ENCODE measurements at regions not wholly inside any gene's neighbourhood (a gene's known extent, or its start where the extent isn't known, plus 50 kb on each side); places are given as distances from the start of the nearest gene placed in this dataset.

DNA sequence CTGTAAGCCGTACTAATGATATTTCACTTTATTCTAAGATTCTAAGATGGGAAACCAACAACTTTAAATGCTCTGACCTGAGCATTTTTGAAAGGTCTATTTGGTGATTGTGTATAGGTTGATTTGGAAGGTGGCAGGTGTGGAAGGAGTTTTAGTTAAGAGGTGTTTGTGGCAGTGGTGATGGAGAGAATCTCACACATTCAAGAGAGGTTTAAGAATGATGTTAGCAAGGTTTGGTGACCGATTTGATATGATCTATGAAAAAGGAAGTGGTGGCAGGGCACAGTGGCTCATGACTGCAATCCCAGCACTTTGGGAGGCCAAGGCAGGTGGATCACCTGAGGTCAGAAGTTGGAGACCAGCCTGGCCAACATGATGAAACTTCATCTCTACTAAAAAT lies 319.2 kb upstream of the CD180 start:
- no peaks in the 10 kb centered on the region for H3K27me3 ChIP-seq (ENCODE audit: control insufficient read depth in 1 of 2, insufficient read depth in 1 of 2, low read length in 2 of 2)
- no peak overlapping the region for H4K8ac ChIP-seq (ENCODE audit: low read length)
- H3K4me3 ChIP-seq (ENCODE audit: insufficient read depth in 1 of 2, low read depth in 1 of 2, low read length in 2 of 2): no peak overlapping the region
- H3K23ac ChIP-seq (ENCODE audit: low read length in 2 of 2): no peak overlapping the region
- 100% methylated on average over 1 of the region's 2 CpGs for WGBS
- H2BK15ac ChIP-seq (ENCODE audit: low read depth, poor library complexity, severe bottlenecking): no peak overlapping the region
- H2BK120ac ChIP-seq (ENCODE audit: low read depth, low read length): no peak overlapping the region
- H3K9me3 ChIP-seq (ENCODE audit: control insufficient read depth, low read length): no peaks in the 10 kb centered on the region
- H3K4ac ChIP-seq (ENCODE audit: low read depth in 1 of 2, low read length in 2 of 2): no peak overlapping the region
- H3K14ac ChIP-seq (ENCODE audit: low read length in 2 of 2): no peak overlapping the region
- peak overlapping the region in 1 of 2 experiments; percentile 1 for H2BK12ac ChIP-seq (ENCODE audit: low read length in 2 of 2)
- H3K9ac ChIP-seq (ENCODE audit: low read length): no peak overlapping the region
- H2AFZ ChIP-seq (ENCODE audit: low read depth, low read length): no peak overlapping the region
- H3K36me3 ChIP-seq (ENCODE audit: control insufficient read depth in 1 of 2, insufficient read depth in 2 of 2, low read depth in 1 of 2, low read length in 2 of 2): no peaks in the 10 kb centered on the region
- no peak overlapping the region for H2BK5ac ChIP-seq (ENCODE audit: low read depth, low read length, poor library complexity, severe bottlenecking)
- no peak overlapping the region for H3K4me2 ChIP-seq (ENCODE audit: low read length, poor library complexity, severe bottlenecking)
- H4K91ac ChIP-seq (ENCODE audit: low read length): no peak overlapping the region
- H2AK5ac ChIP-seq (ENCODE audit: low read length, severe bottlenecking): no peak overlapping the region
- H3K4me1 ChIP-seq (ENCODE audit: control insufficient read depth, insufficient read depth, low read depth, low read length): peaks cover 1% of the 10 kb centered on the region
- H3K27ac ChIP-seq (ENCODE audit: low read length, poor library complexity, severe bottlenecking): no peak overlapping the region
- H3K18ac ChIP-seq (ENCODE audit: low read depth in 1 of 2, low read length in 2 of 2): no peak overlapping the region
- no peaks in the 10 kb centered on the region for H3K79me1 ChIP-seq (replicated peaks; ENCODE audit: low read length, poor library complexity, severe bottlenecking)
- DNase-seq: no peak

GRCh38 chr5:67515020-67515689 lies 318.6 kb upstream of the CD180 start:
- H2AFZ ChIP-seq (ENCODE audit: low read depth, low read length): no peak overlapping the region
- H3K27me3 ChIP-seq (ENCODE audit: control insufficient read depth in 1 of 2, insufficient read depth in 1 of 2, low read length in 2 of 2): no peaks in the 10 kb centered on the region
- H2BK120ac ChIP-seq (ENCODE audit: low read depth, low read length): no peak overlapping the region
- H3K9ac ChIP-seq (ENCODE audit: low read length): no peak overlapping the region
- H2BK5ac ChIP-seq (ENCODE audit: low read depth, low read length, poor library complexity, severe bottlenecking): no peak overlapping the region
- H3K14ac ChIP-seq (ENCODE audit: low read length in 2 of 2): no peak overlapping the region
- H4K8ac ChIP-seq (ENCODE audit: low read length): peak overlapping the region; percentile 40
- H3K4me3 ChIP-seq (ENCODE audit: insufficient read depth in 1 of 2, low read depth in 1 of 2, low read length in 2 of 2): no peak overlapping the region
- no peak for DNase-seq
- no peak overlapping the region for H2AK5ac ChIP-seq (ENCODE audit: low read length, severe bottlenecking)
- peaks cover 2% of the 10 kb centered on the region for H3K9me3 ChIP-seq (ENCODE audit: control insufficient read depth, low read length)
- H2BK15ac ChIP-seq (ENCODE audit: low read depth, poor library complexity, severe bottlenecking): no peak overlapping the region
- H4K91ac ChIP-seq (ENCODE audit: low read length): no peak overlapping the region
- H3K23ac ChIP-seq (ENCODE audit: low read length in 2 of 2): no peak overlapping the region
- H3K4me2 ChIP-seq (ENCODE audit: low read length, poor library complexity, severe bottlenecking): no peak overlapping the region
- no peaks in the 10 kb centered on the region for H3K36me3 ChIP-seq (ENCODE audit: control insufficient read depth in 1 of 2, insufficient read depth in 2 of 2, low read depth in 1 of 2, low read length in 2 of 2)
- H2BK12ac ChIP-seq (ENCODE audit: low read length in 2 of 2): peak overlapping the region; percentile 52 to 84
- WGBS: 89% methylated on average over 7 of the region's 7 CpGs
- no peaks in the 10 kb centered on the region for H3K79me1 ChIP-seq (replicated peaks; ENCODE audit: low read length, poor library complexity, severe bottlenecking)
- peak overlapping the region in 1 of 2 experiments; percentile 6 for H3K18ac ChIP-seq (ENCODE audit: low read depth in 1 of 2, low read length in 2 of 2)
- H3K4me1 ChIP-seq (ENCODE audit: control insufficient read depth, insufficient read depth, low read depth, low read length): peaks cover 1% of the 10 kb centered on the region
- H3K27ac ChIP-seq (ENCODE audit: low read length, poor library complexity, severe bottlenecking): no peak overlapping the region
- H3K4ac ChIP-seq (ENCODE audit: low read depth in 1 of 2, low read length in 2 of 2): peak overlapping the region in 1 of 2 experiments; percentile 3

DNA sequence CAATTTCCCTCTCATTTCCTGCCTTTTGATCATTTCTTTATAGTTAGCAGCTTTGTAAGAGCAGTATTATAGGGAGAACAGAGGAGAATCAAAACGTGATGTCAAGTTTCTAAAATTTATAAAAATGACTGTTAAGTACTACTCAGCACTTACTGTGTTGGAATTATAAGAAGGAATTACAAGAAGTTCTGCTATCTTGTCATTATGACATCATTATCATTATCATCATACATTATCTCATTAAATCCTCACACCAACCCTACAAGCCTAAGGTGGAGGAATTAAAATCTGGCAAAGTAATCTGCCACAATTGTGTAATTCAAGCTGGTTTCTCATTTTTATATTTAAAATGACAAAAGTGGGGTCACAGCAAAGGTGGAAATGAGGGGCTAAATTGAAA lies 316.2 kb upstream of the CD180 start:
- 67% methylated on average over 1 of the region's 1 CpG for WGBS
- Histone ChIP-seq H2BK15ac (ENCODE audit: low read depth, poor library complexity, severe bottlenecking) (no peak overlapping the region), H3K23ac (ENCODE audit: low read length in 2 of 2) (no peak overlapping the region)

GRCh38 chr5:67511911-67512310 lies 315.3 kb upstream of the CD180 start:
- Histone ChIP-seq H3K14ac (ENCODE audit: low read length in 2 of 2) (no peak overlapping the region), H3K79me1 (replicated peaks; ENCODE audit: low read length, poor library complexity, severe bottlenecking) (no peaks in the 10 kb centered on the region), H3K4me1 (ENCODE audit: control insufficient read depth, insufficient read depth, low read depth, low read length) (no peaks in the 10 kb centered on the region), H3K9me3 (ENCODE audit: control insufficient read depth, low read length) (peaks cover 4% of the 10 kb centered on the region), H4K8ac (ENCODE audit: low read length) (no peak overlapping the region), H3K23ac (ENCODE audit: low read length in 2 of 2) (no peak overlapping the region), H2AK5ac (ENCODE audit: low read length, severe bottlenecking) (no peak overlapping the region), H3K27me3 (ENCODE audit: control insufficient read depth in 1 of 2, insufficient read depth in 1 of 2, low read length in 2 of 2) (no peaks in the 10 kb centered on the region), H3K18ac (ENCODE audit: low read depth in 1 of 2, low read length in 2 of 2) (no peak overlapping the region), H2BK15ac (ENCODE audit: low read depth, poor library complexity, severe bottlenecking) (no peak overlapping the region), H3K36me3 (ENCODE audit: control insufficient read depth in 1 of 2, insufficient read depth in 2 of 2, low read depth in 1 of 2, low read length in 2 of 2) (no peaks in the 10 kb centered on the region), H3K9ac (ENCODE audit: low read length) (no peak overlapping the region), H3K4me2 (ENCODE audit: low read length, poor library complexity, severe bottlenecking) (no peak overlapping the region), H2BK120ac (ENCODE audit: low read depth, low read length) (no peak overlapping the region), H4K91ac (ENCODE audit: low read length) (no peak overlapping the region), H3K27ac (ENCODE audit: low read length, poor library complexity, severe bottlenecking) (no peak overlapping the region), H2AFZ (ENCODE audit: low read depth, low read length) (no peak overlapping the region), H3K4ac (ENCODE audit: low read depth in 1 of 2, low read length in 2 of 2) (no peak overlapping the region), H3K4me3 (ENCODE audit: insufficient read depth in 1 of 2, low read depth in 1 of 2, low read length in 2 of 2) (no peak overlapping the region), H2BK12ac (ENCODE audit: low read length in 2 of 2) (no peak overlapping the region), H2BK5ac (ENCODE audit: low read depth, low read length, poor library complexity, severe bottlenecking) (no peak overlapping the region)
- no CpG with 5 or more reads among the region's 1 CpG for WGBS
- DNase-seq: no peak

More for the DNA sequence above, 316.2 kb upstream of the CD180 start:
- DNase-seq: no peak
- Histone ChIP-seq H3K18ac (ENCODE audit: low read depth in 1 of 2, low read length in 2 of 2) (no peak overlapping the region), H2BK120ac (ENCODE audit: low read depth, low read length) (no peak overlapping the region), H3K4ac (ENCODE audit: low read depth in 1 of 2, low read length in 2 of 2) (no peak overlapping the region), H3K79me1 (replicated peaks; ENCODE audit: low read length, poor library complexity, severe bottlenecking) (no peaks in the 10 kb centered on the region), H3K27me3 (ENCODE audit: control insufficient read depth in 1 of 2, insufficient read depth in 1 of 2, low read length in 2 of 2) (no peaks in the 10 kb centered on the region), H3K9ac (ENCODE audit: low read length) (no peak overlapping the region), H3K9me3 (ENCODE audit: control insufficient read depth, low read length) (peaks cover 4% of the 10 kb centered on the region), H3K36me3 (ENCODE audit: control insufficient read depth in 1 of 2, insufficient read depth in 2 of 2, low read depth in 1 of 2, low read length in 2 of 2) (no peaks in the 10 kb centered on the region), H4K91ac (ENCODE audit: low read length) (no peak overlapping the region), H2AK5ac (ENCODE audit: low read length, severe bottlenecking) (no peak overlapping the region), H4K8ac (ENCODE audit: low read length) (no peak overlapping the region), H3K4me1 (ENCODE audit: control insufficient read depth, insufficient read depth, low read depth, low read length) (peaks cover 1% of the 10 kb centered on the region), H3K27ac (ENCODE audit: low read length, poor library complexity, severe bottlenecking) (no peak overlapping the region), H2AFZ (ENCODE audit: low read depth, low read length) (no peak overlapping the region), H3K14ac (ENCODE audit: low read length in 2 of 2) (no peak overlapping the region), H2BK12ac (ENCODE audit: low read length in 2 of 2) (no peak overlapping the region), H3K4me2 (ENCODE audit: low read length, poor library complexity, severe bottlenecking) (no peak overlapping the region), H3K4me3 (ENCODE audit: insufficient read depth in 1 of 2, low read depth in 1 of 2, low read length in 2 of 2) (no peak overlapping the region), H2BK5ac (ENCODE audit: low read depth, low read length, poor library complexity, severe bottlenecking) (no peak overlapping the region)
